SK-N-SH (cell line): ENCODE measurements at regions not wholly inside any gene's neighbourhood (a gene's known extent, or its start where the extent isn't known, plus 50 kb on each side); places are given as distances from the start of the nearest gene placed in this dataset.

Experiments
- CTCF ChIA-PET: fragments of 300-600, 350-600 bp; formaldehyde crosslinking; extraction: SDS; loops from one replicate; lab custom pipeline; 2021; lab: Yijun Ruan, JAX
- POLR2A ChIA-PET: fragments of 350-600 bp; sonication (Branson Sonifier 250); formaldehyde crosslinking; extraction: SDS; loops from one replicate; lab custom pipeline; 2020; ENCODE audit warnings: antibody characterized with exemption, inconsistent platforms; lab: Yijun Ruan, JAX
- DNase-seq: peaks from one replicate; pipeline ENCODE4 v3.0.0; 2012
- H2AFZ ChIP-seq: fragments of 200-600 bp; sonication (generic); 2 replicates; pipeline ENCODE4 v1.8.1; 2016; ENCODE audit warnings: antibody characterized with exemption, mild to moderate bottlenecking, low read depth
- H3F3A ChIP-seq: fragments of 200-600 bp; sonication (generic); replicated peaks from 2 replicates; pipeline ENCODE3; 2016; ENCODE audit warnings: antibody characterized with exemption, mild to moderate bottlenecking; ENCODE audit not compliant: insufficient read depth
- H3K27ac ChIP-seq, 2 experiments: fragments of 200-500 bp in 1 of 2; fragments of 200-600 bp in 1 of 2; sonication (Bioruptor generic) in 1 of 2; sonication (generic), shearing (Covaris generic) in 1 of 2; 2 replicates each; pipeline versions ENCODE4 v1.5.1 to v1.6.1; 2014 to 2016; ENCODE audit warnings: low read depth in 2 of 2, inconsistent platforms in 1 of 2, low read length in 1 of 2, mild to moderate bottlenecking in 1 of 2, mixed read lengths in 1 of 2
- H3K27me3 ChIP-seq: fragments of 200-600 bp; sonication (generic), shearing (Covaris generic); 2 replicates; pipeline ENCODE4 v1.6.1; 2016; ENCODE audit warnings: mixed run types; ENCODE audit not compliant: insufficient read depth
- H3K36me3 ChIP-seq, 2 experiments: fragments of 200-500 bp in 1 of 2; fragments of 200-600 bp in 1 of 2; sonication (Bioruptor generic) in 1 of 2; sonication (generic) in 1 of 2; replicated peaks in 1 of 2; 2 replicates each; pipeline versions ENCODE3 to v1.5.1; 2014 to 2016; ENCODE audit warnings: low read length in 1 of 2, mild to moderate bottlenecking in 1 of 2; ENCODE audit not compliant: insufficient read depth in 2 of 2, control insufficient read depth in 1 of 2
- H3K4me1 ChIP-seq, 2 experiments: fragments of 200-500 bp in 1 of 2; fragments of 200-600 bp in 1 of 2; sonication (Bioruptor generic) in 1 of 2; sonication (generic), shearing (Covaris generic) in 1 of 2; 2 replicates each; pipeline versions ENCODE4 v1.5.1 to v1.6.1; 2014 to 2016; ENCODE audit warnings: low read depth in 1 of 2, low read length in 1 of 2, mixed run types in 1 of 2; ENCODE audit not compliant: insufficient read depth in 2 of 2, control insufficient read depth in 1 of 2
- H3K4me2 ChIP-seq: fragments of 200-600 bp; sonication (generic), shearing (Covaris generic); 2 replicates; pipeline ENCODE4 v1.6.1; 2017; ENCODE audit warnings: mixed run types
- H3K4me3 ChIP-seq, 2 experiments: fragments of 200-500 bp in 1 of 2; fragments of 200-600 bp in 1 of 2; sonication (Bioruptor generic) in 1 of 2; sonication (generic), shearing (Covaris generic) in 1 of 2; 2 replicates each; pipeline versions ENCODE4 v1.5.1 to v1.8.1; 2014 to 2016; ENCODE audit warnings: low read depth in 2 of 2, inconsistent platforms in 1 of 2, low read length in 1 of 2, mild to moderate bottlenecking in 1 of 2, mixed read lengths in 1 of 2, moderate library complexity in 1 of 2
- H3K79me2 ChIP-seq: fragments of 200-600 bp; sonication (generic); 2 replicates; pipeline ENCODE4 v1.8.1; 2017; ENCODE audit warnings: mild to moderate bottlenecking; ENCODE audit not compliant: insufficient read depth
- H3K9ac ChIP-seq: fragments of 200-600 bp; sonication (generic); 2 replicates; pipeline ENCODE4 v1.6.1; 2017; ENCODE audit warnings: mixed run types
- H3K9me2 ChIP-seq: fragments of 200-600 bp; sonication (generic); 2 replicates; pipeline ENCODE4 v1.6.1; 2017; ENCODE audit warnings: mixed run types
- H3K9me3 ChIP-seq: fragments of 200-600 bp; sonication (generic); 2 replicates; pipeline ENCODE4 v1.6.1; 2017; ENCODE audit warnings: mixed run types, mild to moderate bottlenecking, moderate library complexity
- H4K20me1 ChIP-seq: fragments of 200-600 bp; sonication (generic); 2 replicates; pipeline ENCODE4 v1.6.1; 2017; ENCODE audit warnings: mild to moderate bottlenecking, mixed run types; ENCODE audit not compliant: insufficient read depth
- ELF1 ChIP-seq: IDR thresholded peaks from 2 replicates; pipeline ENCODE4 v1.4.0; 2012
- EZH2phosphoT487 ChIP-seq: fragments of 200-600 bp; sonication (generic); IDR thresholded peaks from 2 replicates; pipeline ENCODE4 v1.6.1; 2017; ENCODE audit warnings: low read depth, mixed run types, mild to moderate bottlenecking, antibody characterized with exemption, moderate library complexity, borderline replicate concordance
- FOXJ3 ChIP-seq: sonication (generic); formaldehyde crosslinking; IDR thresholded peaks from 2 replicates; pipeline ENCODE4 v1.5.1; 2020; ENCODE audit warnings: mild to moderate bottlenecking, missing genetic modification reagents
- FOXM1 ChIP-seq: IDR thresholded peaks from 2 replicates; pipeline ENCODE4 v1.4.0; 2012; ENCODE audit warnings: low read depth, mild to moderate bottlenecking
- GABPA ChIP-seq: IDR thresholded peaks from 2 replicates; pipeline ENCODE4 v1.4.0; 2012; ENCODE audit warnings: low read depth, mild to moderate bottlenecking
- GATA2 ChIP-seq: sonication (generic); formaldehyde crosslinking; IDR thresholded peaks from 2 replicates; pipeline ENCODE4 v1.5.0; 2020; ENCODE audit warnings: mild to moderate bottlenecking, missing genetic modification reagents
- JUND ChIP-seq: IDR thresholded peaks from 2 replicates; pipeline ENCODE4 v1.4.0; 2012
- MXI1 ChIP-seq: IDR thresholded peaks from 2 replicates; pipeline ENCODE4 v1.6.1; 2012; ENCODE audit warnings: mild to moderate bottlenecking, low read depth, low read length, improper control_type of control experiment
- NRF1 ChIP-seq: IDR thresholded peaks from 2 replicates; pipeline ENCODE4 v1.6.1; 2012; ENCODE audit warnings: low read depth, mild to moderate bottlenecking, low read length
- RAD21 ChIP-seq: IDR thresholded peaks from 2 replicates; pipeline ENCODE4 v1.6.1; 2012; ENCODE audit warnings: mild to moderate bottlenecking, low read length
- RCOR1 ChIP-seq: fragments of 150-350 bp; IDR thresholded peaks from 2 replicates; pipeline ENCODE4 v1.6.1; 2017; ENCODE audit warnings: antibody characterized with exemption, low read length
- REST ChIP-seq: IDR thresholded peaks from 2 replicates; pipeline ENCODE4 v1.6.1; 2012; ENCODE audit warnings: mild to moderate bottlenecking, low read depth, low read length, moderate library complexity
- RXRA ChIP-seq: IDR thresholded peaks from 2 replicates; pipeline ENCODE4 v1.4.0; 2012; ENCODE audit warnings: low read depth, mild to moderate bottlenecking, borderline replicate concordance
- SIN3A ChIP-seq: IDR thresholded peaks from 2 replicates; pipeline ENCODE4 v1.6.1; 2012; ENCODE audit warnings: low read depth, mild to moderate bottlenecking, low read length, moderate library complexity, borderline replicate concordance
- USF1 ChIP-seq: IDR thresholded peaks from 2 replicates; pipeline ENCODE4 v1.4.0; 2012; ENCODE audit warnings: low read depth, borderline replicate concordance
- USF2 ChIP-seq: fragments of 150-350 bp; IDR thresholded peaks from 2 replicates; pipeline ENCODE4 v1.6.1; 2017; ENCODE audit warnings: antibody characterized with exemption, low read length, low read depth, borderline replicate concordance
- YY1 ChIP-seq: IDR thresholded peaks from 2 replicates; pipeline ENCODE4 v1.4.0; 2012; ENCODE audit warnings: low read depth, mild to moderate bottlenecking
- ZBTB33 ChIP-seq: IDR thresholded peaks from 2 replicates; pipeline ENCODE4 v1.4.0; 2012; ENCODE audit warnings: low read depth, borderline replicate concordance

GRCh38 chr5:129844764-129845163 lies 59.5 kb upstream of the CHSY3 start:
- no peak for DNase-seq
- H3K4me3 ChIP-seq: no peak overlapping the region
- H3K9ac ChIP-seq: no peak overlapping the region
- no peaks in the 10 kb centered on the region for H3F3A ChIP-seq
- H3K36me3 ChIP-seq: no peaks in the 10 kb centered on the region
- no peaks in the 10 kb centered on the region for H3K4me1 ChIP-seq
- H3K9me2 ChIP-seq: no peaks in the 10 kb centered on the region
- no peak overlapping the region for H2AFZ ChIP-seq
- no peaks in the 10 kb centered on the region for H3K9me3 ChIP-seq
- ChIA-PET CTCF (interaction anchor here (1.2 to 3.7 kb wide), 2 partner anchors 8 to 11 kb away, joined by 3 to 18 read pairs; no protein-coding TSS in a partner anchor), POLR2A (no interaction called here)
- no peak for TF ChIP-seq ZBTB33
- TF ChIP-seq RXRA: no peak
- no peak for TF ChIP-seq RAD21
- no peak for TF ChIP-seq FOXM1
- no peak for TF ChIP-seq YY1
- no peak for TF ChIP-seq FOXJ3 (CRISPR knock-in tag)
- TF ChIP-seq MXI1: no peak
- no peak for TF ChIP-seq GABPA
- TF ChIP-seq SIN3A: no peak
- TF ChIP-seq NRF1: no peak
- TF ChIP-seq ELF1: no peak
- TF ChIP-seq USF1: no peak
- no peak for TF ChIP-seq USF2
- no peak for TF ChIP-seq REST
- TF ChIP-seq JUND: no peak
- TF ChIP-seq GATA2 (CRISPR knock-in tag): no peak
- no peak for TF ChIP-seq EZH2phosphoT487
- TF ChIP-seq RCOR1: no peak
- no peaks in the 10 kb centered on the region for H3K27me3 ChIP-seq
- H3K79me2 ChIP-seq: no peaks in the 10 kb centered on the region
- no peaks in the 10 kb centered on the region for H4K20me1 ChIP-seq
- H3K4me2 ChIP-seq: no peak overlapping the region
- H3K27ac ChIP-seq: no peak overlapping the region
